Natural killer cell (primary cell): ENCODE measurements at regions not wholly inside any gene's neighbourhood (a gene's known extent, or its start where the extent isn't known, plus 50 kb on each side); places are given as distances from the start of the nearest gene placed in this dataset.
A peak's percentile ranks its signal among the peaks of the same experiment; 100 is the strongest.
"Not testable (repeated sequence)": the region's sequence is repeated elsewhere in the genome, so short reads cannot be mapped to it uniquely, and the experiment has no call there.

Experiments
- ATAC-seq, 3 donors: fragments of 150-1000 bp in 2 of 3; fragments of 200-7000 bp in 1 of 3; cut with Tn5 transposase; 1 replicate in 1 of 3; 2 replicates in 2 of 3; pipeline ENCODE4 v1.10.0; 2021; ENCODE audit warnings: mild to moderate bottlenecking in 2 of 3, moderate library complexity in 2 of 3
- DNase-seq, 2 donors: peaks; one replicate each; pipeline versions ENCODE4 v3.0.0 to v3.0.0-alpha.2; 2013 to 2021; ENCODE audit warnings: mixed read lengths in 1 of 2
- H3K27ac ChIP-seq: one replicate; pipeline ENCODE4 v1.5.1; 2013; ENCODE audit warnings: mild to moderate bottlenecking, low read length
- H3K27me3 ChIP-seq: one replicate; pipeline ENCODE4 v1.6.1; 2013; ENCODE audit warnings: low read length; ENCODE audit not compliant: control insufficient read depth, insufficient read depth
- H3K36me3 ChIP-seq: one replicate; pipeline ENCODE4 v1.6.1; 2013; ENCODE audit warnings: low read length; ENCODE audit not compliant: control insufficient read depth, insufficient read depth
- H3K4me1 ChIP-seq: one replicate; pipeline ENCODE4 v1.6.1; 2013; ENCODE audit warnings: low read length; ENCODE audit not compliant: control insufficient read depth, insufficient read depth
- H3K4me3 ChIP-seq: one replicate; pipeline ENCODE4 v1.5.1; 2013; ENCODE audit warnings: low read length
- H3K9me3 ChIP-seq: one replicate; pipeline ENCODE4 v1.6.1; 2013; ENCODE audit warnings: low read length; ENCODE audit not compliant: control insufficient read depth, insufficient read depth
- H3K27ac Mint-ChIP-seq, 2 donors: one replicate each; pipeline ENCODE4 v1.8.0; 2022; ENCODE audit warnings: mild to moderate bottlenecking in 2 of 2, mixed read lengths in 2 of 2, moderate library complexity in 1 of 2
- H3K27me3 Mint-ChIP-seq, 2 donors: one replicate each; pipeline ENCODE4 v1.8.0; 2022; ENCODE audit warnings: low read depth in 2 of 2, mixed read lengths in 2 of 2
- H3K36me3 Mint-ChIP-seq: one replicate; pipeline ENCODE4 v1.8.0; 2022; ENCODE audit warnings: mixed read lengths
- H3K4me1 Mint-ChIP-seq, 2 donors: one replicate each; pipeline ENCODE4 v1.8.0; 2022; ENCODE audit warnings: mixed read lengths in 2 of 2
- H3K4me3 Mint-ChIP-seq: one replicate; pipeline ENCODE4 v1.8.0; 2022; ENCODE audit warnings: mild to moderate bottlenecking, moderate library complexity, mixed read lengths
- H3K9me3 Mint-ChIP-seq, 2 donors: one replicate each; pipeline ENCODE4 v1.8.0; 2022; ENCODE audit warnings: mixed read lengths in 2 of 2
- WGBS: methylation state at CpG from one replicate; pipeline ENCODE4 v1.1.7; 2013; ENCODE audit warnings: missing lambda C conversion rate; ENCODE audit not compliant: insufficient coverage; 5-methylcytosine and 5-hydroxymethylcytosine counted together
- intact Hi-C: fragments of 100-400 bp; cut with micrococcal nuclease; formaldehyde crosslinking; loops from one replicate; pipeline ENCODE4 v1.14.2; 2022

DNA sequence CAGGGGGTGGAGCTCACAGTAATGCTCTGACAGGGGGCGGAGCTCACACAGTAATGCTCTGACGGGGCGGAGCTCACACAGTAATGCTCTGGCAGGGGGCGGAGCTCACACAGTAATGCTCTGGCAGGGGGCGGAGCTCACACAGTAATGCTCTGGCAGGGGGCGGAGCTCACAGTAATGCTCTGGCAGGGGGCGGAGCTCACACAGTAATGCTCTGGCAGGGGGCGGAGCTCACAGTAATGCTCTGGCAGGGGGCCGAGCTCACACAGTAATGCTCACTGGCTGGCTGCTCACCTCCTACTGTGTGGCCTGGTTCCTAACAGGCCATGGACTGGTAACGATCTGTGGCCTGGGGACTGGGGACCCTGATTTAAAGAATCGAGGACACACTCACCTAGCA lies 53.9 kb upstream of the TNK2 start:
- H3K36me3 Mint-ChIP-seq, H3K4me3 ChIP-seq, H3K27ac Mint-ChIP-seq, H3K9me3 ChIP-seq, ATAC-seq, H3K4me1 ChIP-seq, H3K36me3 ChIP-seq, H3K27me3 ChIP-seq, H3K27ac ChIP-seq, DNase-seq, H3K4me3 Mint-ChIP-seq, H3K9me3 Mint-ChIP-seq, H3K27me3 Mint-ChIP-seq, intact Hi-C loops: not testable (repeated sequence)
- peaks cover 18 to 20% of the 10 kb centered on the region in 2 donors for H3K4me1 Mint-ChIP-seq
- 99% methylated on average over 11 of the region's 11 CpGs for WGBS

- WGBS: 98% methylated on average over 26 of the region's 26 CpGs
- H3K36me3 ChIP-seq, H3K4me3 Mint-ChIP-seq, H3K9me3 Mint-ChIP-seq, H3K4me3 ChIP-seq, H3K9me3 ChIP-seq, H3K27ac ChIP-seq, H3K4me1 ChIP-seq, H3K27me3 ChIP-seq, H3K36me3 Mint-ChIP-seq, intact Hi-C loops, H3K27me3 Mint-ChIP-seq: not testable (repeated sequence)
- peak overlapping the region; percentile 23 to 70 for H3K27ac Mint-ChIP-seq
- DNase-seq (peak in 1 of 2 donors; percentile 54), ATAC-seq (peak in 2 of 3 donors; percentile 26 to 37)
- H3K4me1 Mint-ChIP-seq: peaks cover 18 to 20% of the 10 kb centered on the region in 2 donors
Observed at GRCh38 chr3:195960971-195961775, 52.8 kb upstream of the TNK2 start.

- H3K36me3 Mint-ChIP-seq, H3K9me3 ChIP-seq, H3K4me3 Mint-ChIP-seq, intact Hi-C loops, DNase-seq, ATAC-seq, H3K4me3 ChIP-seq, H3K27ac ChIP-seq, H3K27me3 Mint-ChIP-seq, H3K4me1 ChIP-seq, H3K9me3 Mint-ChIP-seq, H3K27me3 ChIP-seq, H3K36me3 ChIP-seq: not testable (repeated sequence)
- Mint-ChIP-seq H3K27ac (peak overlapping the region in 1 of 2 donors; percentile 23), H3K4me1 (peaks cover 24% of the 10 kb centered on the region in 2 donors)
- 83% methylated on average over 2 of the region's 2 CpGs for WGBS
Observed at GRCh38 chr3:195960164-195960563, 51.8 kb upstream of the TNK2 start.

DNA sequence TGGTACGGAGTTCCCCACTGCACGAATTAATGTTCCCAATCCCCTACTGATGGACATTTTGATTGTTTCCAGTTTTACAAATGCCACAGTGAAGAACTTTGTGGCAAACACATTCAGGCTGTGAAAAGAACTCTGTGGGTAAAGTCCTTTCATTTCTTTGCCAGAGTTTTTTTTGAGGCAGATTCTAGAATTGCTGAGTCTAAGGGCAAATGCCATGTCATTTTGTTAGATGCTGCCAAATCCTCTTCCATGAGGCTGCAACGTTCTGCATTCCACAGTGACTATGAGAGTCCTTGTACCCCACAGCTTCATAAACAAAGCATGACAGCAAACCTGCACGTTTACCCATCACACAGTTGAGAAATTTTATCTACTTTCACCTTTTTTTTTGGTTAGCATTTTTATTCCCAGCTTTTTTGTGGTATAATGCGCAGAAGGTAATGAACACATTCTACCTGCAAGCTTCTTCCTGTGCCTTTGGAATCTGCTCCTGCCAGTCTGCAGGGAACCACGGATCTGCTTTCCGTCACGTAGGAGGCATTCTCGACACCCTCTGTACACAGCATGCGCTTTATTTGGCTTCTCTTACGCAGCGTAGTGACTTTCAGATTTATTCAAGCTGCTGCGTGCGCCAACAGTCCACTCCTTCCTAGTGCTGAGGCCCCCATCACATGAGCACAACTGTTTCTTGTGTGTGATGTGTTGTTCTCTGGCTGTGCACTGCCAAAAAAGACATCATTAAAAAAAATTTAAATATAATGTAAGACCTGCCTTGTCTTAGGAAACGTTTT lies 51.2 kb upstream of the TNK2 start:
- H3K4me3 Mint-ChIP-seq, ATAC-seq, H3K9me3 ChIP-seq, H3K36me3 Mint-ChIP-seq, H3K4me3 ChIP-seq, H3K4me1 ChIP-seq, H3K27me3 Mint-ChIP-seq, intact Hi-C loops, H3K36me3 ChIP-seq, DNase-seq, H3K27me3 ChIP-seq, H3K27ac ChIP-seq, H3K9me3 Mint-ChIP-seq: not testable (repeated sequence)
- 85% methylated on average over 3 of the region's 15 CpGs for WGBS
- Mint-ChIP-seq H3K4me1 (peaks cover 24% of the 10 kb centered on the region in 2 donors), H3K27ac (peak overlapping the region in 1 of 2 donors; percentile 48)

GRCh38 chr3:195958736-195959135 lies 50.4 kb upstream of the TNK2 start:
- Mint-ChIP-seq H3K4me1 (peaks cover 24% of the 10 kb centered on the region in 2 donors), H3K27ac (peak overlapping the region in 1 of 2 donors; percentile 48)
- H3K4me3 Mint-ChIP-seq, H3K27me3 ChIP-seq, H3K36me3 ChIP-seq, H3K27me3 Mint-ChIP-seq, intact Hi-C loops, H3K27ac ChIP-seq, H3K36me3 Mint-ChIP-seq, ATAC-seq, H3K9me3 Mint-ChIP-seq, DNase-seq, H3K4me1 ChIP-seq, H3K4me3 ChIP-seq, H3K9me3 ChIP-seq: not testable (repeated sequence)
- 31% methylated on average over 11 of the region's 11 CpGs for WGBS
